Activated gamma-delta T cell treated with anti-CD3 and anti-CD28 coated beads, Interleukin-2, amount 50 U/mL, for 16 hours (primary cell): ENCODE measurements at regions not wholly inside any gene's neighbourhood (a gene's known extent, or its start where the extent isn't known, plus 50 kb on each side); places are given as distances from the start of the nearest gene placed in this dataset.

Experiments used
- DNase-seq: peaks from one replicate; pipeline ENCODE4 v3.0.0-alpha.2; 2020; ENCODE audit warnings: low read depth

DNA sequence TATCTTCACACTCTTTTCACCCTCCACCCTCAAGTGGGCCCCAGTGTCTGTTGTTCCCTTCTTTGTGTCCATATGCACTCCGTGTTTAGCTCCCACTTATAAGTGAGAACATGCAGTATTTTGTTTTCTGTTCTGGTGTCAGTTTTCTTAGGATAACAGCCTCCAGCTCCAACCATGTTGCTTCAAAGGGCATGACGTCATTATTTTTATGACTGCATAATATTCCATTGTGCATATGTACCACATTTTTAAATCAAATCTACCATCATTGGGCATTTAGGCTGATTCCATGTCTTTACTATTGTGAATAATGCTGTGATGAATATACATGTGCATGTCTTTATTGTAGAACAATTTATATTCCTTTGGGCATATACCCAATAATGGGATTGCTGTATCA lies 140.3 kb downstream of the LYPLAL1 start:
- no peak for DNase-seq

- no peak for DNase-seq
Measured at GRCh38 chr1:219312967-219313366, 139.3 kb downstream of the LYPLAL1 start.

DNA sequence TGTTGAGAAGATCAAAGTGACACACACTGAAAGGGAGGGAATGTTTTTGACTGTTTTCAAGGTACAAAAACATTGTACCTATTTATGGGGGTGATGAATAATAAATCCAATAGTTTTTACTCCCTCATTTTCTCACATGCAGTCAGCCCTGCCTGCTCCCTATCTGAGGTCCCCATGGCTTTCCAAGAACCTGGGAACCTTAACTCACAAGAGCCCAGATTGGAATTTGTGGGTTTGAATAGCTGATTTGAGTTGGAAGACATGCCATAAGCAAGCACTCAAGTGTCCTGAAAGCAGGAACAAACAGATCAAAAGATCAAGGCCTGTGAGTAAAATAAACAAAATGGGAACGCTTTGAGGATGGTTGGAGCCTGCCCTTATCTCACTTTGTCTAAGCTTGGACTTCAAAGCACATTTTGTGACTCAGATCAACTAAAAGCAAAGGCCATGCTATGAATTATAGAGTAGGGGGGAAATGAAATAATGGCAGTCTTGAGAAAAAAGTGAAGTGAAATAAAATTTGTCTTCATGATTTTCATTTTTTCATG lies 136.6 kb downstream of the LYPLAL1 start:
- DNase-seq: no peak

DNA sequence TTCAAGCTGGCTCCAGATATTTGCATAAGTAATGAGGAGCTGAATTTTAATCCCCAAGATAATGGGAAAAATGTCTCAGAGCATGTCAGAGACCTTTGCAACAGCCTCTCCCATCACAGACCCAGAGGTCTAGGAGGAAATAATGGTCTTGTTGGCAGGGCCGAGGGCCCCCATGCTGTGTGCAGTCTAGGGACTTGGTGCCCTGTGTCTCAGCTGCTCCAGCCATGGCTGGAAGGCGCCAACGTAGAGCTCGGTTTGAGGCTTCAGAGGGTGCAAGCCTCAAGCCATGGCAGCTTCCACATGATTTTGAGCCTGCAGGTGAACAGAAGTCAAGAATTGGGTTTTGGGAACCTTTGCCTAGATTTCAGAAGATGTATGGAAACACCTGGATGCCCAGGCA lies 134.7 kb downstream of the LYPLAL1 start:
- DNase-seq: no peak

DNA sequence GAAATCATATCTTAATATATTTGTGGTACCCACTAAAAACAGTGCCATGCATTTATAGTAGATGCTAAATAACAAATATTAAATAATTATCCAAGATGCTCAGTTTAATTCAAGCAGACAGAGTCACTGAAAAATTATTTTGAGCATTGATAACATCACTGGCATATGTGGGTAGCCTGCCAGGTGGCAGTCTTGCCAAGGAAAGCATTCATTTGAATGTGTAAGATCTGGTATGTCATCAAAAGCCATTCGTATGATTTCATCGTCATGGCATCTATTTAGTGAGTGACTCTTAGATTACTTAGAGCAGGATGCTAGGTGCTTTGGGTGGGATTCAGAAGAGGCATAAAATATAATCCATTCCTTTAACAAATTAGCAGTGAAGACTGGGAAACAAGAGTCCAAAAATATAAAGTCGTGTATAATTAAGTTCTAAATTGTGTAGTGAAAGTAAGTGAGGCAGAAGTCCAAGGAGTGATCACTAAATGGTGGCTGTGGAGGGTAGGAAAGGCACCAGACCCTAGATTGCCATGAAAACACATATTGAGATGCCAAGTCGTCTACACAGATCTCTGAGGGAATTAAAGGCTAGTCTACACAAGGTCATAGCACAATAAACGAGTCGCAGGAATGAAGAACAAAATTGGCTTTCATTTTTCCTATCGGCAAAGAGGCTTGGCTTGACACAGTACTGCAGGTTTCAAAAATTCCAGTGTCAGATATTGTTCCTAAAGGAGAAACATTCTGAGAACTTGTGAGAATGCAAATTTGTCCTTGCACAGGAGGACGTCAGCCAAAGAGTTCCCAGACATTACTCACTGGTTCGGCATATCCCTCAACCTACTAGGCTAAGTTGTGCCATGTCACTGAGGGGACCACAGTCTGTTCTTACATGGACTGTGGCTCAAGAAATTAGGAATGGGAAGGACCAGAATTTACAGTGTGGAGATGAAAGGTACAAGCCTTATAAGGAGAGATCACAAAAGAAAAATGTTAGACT lies 130.8 kb downstream of the LYPLAL1 start:
- no peak for DNase-seq

DNA sequence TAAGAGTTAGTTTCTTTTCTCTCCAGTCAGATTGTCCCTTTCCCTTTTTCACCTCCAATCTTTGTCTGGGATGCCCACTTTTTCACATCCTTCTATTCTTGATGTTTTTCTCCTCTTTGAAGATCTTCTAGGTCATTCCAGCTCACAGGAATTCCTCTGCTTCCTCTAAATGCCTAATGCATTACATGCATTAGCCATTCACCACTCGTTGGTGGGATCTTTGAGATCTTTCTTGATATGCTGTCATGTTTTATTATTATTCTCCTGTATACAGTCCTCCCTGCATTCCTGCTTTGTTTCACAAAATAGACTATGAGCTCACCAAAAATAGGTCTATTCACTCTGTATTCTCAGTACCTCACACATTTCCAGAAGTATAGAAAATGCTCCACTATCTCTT lies 129.0 kb downstream of the LYPLAL1 start:
- DNase-seq: no peak

GRCh38 chr1:219299420-219299819 lies 125.7 kb downstream of the LYPLAL1 start:
- no peak for DNase-seq

- DNase-seq: no peak
Measured at GRCh38 chr1:219298571-219299148, 125.0 kb downstream of the LYPLAL1 start.

GRCh38 chr1:219296430-219297355 lies 123.0 kb downstream of the LYPLAL1 start:
- no peak for DNase-seq

DNA sequence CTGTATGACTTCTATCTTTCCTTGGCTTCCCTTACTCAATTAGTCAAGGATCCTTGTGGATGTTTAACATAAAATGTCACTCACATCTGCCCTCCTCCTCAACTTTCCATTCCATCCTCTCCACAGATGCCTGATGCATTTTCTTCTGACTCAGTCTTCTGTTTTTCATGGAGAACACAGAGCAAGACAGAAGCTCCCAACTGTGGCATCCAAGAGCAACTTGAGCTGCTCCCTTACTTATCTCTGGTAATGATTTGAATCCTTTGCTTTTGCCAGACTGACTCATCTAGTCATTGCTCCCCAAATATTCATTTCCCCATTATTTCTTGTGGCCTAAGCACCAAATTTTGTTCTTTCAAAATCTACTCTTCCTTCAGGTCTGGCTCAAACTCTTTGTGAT lies 120.6 kb downstream of the LYPLAL1 start:
- no peak for DNase-seq

DNA sequence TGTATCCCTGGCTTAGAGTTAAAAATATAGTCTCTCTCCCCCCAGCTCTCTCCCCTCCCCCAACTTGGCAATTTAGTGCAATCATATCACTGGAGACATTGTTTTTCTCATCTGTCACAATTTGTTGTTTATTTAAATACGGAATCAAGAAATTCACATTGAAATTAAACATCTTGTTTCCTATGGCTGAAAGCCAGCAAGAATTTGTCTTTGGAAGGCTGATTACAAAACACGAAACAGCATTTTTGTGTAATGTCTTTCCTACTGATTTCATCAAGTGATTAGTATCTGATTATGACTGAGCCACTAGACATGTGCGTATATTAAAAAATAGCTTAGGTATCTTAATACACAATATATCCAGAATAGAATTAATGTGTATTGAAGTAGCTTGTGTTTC lies 119.7 kb downstream of the LYPLAL1 start:
- no peak for DNase-seq

DNA sequence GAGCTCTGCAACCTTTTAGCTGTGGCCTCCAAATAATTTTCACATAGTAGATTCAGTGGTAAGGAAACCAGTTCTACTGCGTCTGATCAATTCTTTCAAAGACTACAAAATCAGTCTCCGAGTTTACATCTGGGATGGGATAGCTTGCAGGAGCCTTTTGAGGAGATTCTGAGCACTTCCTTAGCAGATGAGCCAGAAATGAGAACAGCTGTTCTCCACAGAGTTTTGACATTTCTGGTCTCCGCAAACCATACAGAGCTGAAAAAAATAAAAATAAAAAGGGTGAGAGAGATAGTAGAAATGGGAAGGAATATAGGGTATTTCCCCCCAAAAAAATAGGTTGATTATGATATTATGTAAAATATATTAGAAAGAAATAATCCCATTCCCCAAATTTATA lies 119.3 kb downstream of the LYPLAL1 start:
- no peak for DNase-seq

DNA sequence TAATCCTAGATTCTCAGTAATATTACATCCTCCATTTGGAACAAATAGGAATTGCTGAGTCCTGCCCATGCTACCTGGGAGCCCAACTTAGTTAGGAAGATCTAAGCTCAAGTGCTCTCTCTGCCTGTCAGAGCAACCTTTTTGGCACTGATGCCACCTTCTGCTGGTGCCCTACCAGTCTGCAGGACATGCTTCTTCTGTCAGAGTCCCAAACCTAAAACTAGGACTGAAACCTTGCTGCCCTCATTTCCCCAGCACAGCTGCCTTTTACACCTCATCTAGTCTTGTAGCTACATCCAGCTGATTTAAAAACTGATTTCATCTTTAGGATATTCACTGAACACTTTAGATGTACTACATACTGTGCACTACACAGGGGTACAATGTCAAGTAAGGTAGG lies 118.7 kb downstream of the LYPLAL1 start:
- DNase-seq: no peak

GRCh38 chr1:219289171-219289570 lies 115.5 kb downstream of the LYPLAL1 start:
- no peak for DNase-seq

- no peak for DNase-seq
Measured at GRCh38 chr1:219283541-219283940, 109.9 kb downstream of the LYPLAL1 start.

GRCh38 chr1:219281831-219282230 lies 108.2 kb downstream of the LYPLAL1 start:
- DNase-seq: no peak

- no peak for DNase-seq
Measured at GRCh38 chr1:219279017-219279770, 105.5 kb downstream of the LYPLAL1 start.

DNA sequence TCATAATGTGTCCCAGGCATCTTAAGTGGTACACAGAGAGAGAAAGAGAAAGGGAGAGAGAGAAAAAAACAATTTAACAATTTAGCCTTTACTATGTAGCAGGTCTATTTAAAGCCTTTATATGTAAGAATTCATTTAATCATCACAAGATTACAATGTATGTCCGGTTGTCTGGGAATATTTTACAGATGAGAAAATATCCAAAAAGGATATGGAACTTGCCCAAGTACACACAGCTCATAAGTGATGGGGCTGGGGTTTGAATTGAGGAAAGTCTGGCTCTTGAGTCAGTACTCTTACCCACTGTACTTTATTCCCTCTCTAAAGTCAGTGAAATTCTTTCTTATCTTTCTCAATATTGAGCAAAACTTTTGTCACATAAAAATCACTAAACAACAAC lies 104.6 kb downstream of the LYPLAL1 start:
- no peak for DNase-seq

GRCh38 chr1:219277304-219278105 lies 103.8 kb downstream of the LYPLAL1 start:
- DNase-seq: no peak

DNA sequence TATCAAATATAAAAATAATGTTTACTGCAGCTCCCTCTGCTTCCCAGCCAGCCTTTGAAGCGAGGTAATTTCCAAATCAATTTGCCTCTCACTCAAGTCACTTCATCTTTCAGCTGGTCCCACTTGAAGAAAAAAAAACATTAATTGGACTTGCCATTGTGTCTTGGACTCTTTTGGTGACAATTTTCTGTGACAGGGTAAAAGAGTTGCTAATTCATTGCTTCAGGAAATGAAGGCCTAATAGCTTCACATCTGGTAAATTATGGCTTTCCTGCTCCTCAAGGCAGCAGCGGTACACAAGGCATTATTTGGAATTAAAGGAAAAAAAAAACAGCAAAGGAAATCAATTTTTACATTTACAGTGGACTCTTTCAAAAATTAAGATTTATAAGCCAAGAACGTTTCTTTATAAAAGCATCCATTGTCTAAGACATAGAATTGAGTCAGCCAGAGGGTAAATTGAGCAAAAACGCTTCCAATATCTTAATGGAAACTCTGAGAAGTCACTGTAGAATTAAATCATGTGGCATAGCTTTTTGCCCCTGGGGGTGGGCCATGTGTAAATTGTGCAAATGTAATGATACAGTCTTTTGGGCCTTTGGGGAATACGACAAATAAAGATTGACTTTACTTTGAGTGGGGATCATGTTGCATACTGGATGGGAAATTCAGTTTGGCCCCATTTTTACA lies 102.5 kb downstream of the LYPLAL1 start:
- no peak for DNase-seq
